Astrocyte (in vitro differentiated cells and primary cell): ENCODE measurements at regions not wholly inside any gene's neighbourhood (a gene's known extent, or its start where the extent isn't known, plus 50 kb on each side); places are given as distances from the start of the nearest gene placed in this dataset.
A peak's percentile ranks its signal among the peaks of the same experiment; 100 is the strongest.

Source experiments
- DNase-seq: peaks from one replicate; pipeline ENCODE4 v3.0.0-alpha.2; 2010; ENCODE audit warnings: low read depth
- FAIRE-seq: peaks from 2 replicates; lab custom pipeline; 2011; peaks lifted over from hg19 to GRCh38; lab: Jason Lieb, UNC
- H2AFZ ChIP-seq: 2 replicates; pipeline ENCODE4 v1.6.0; 2012; ENCODE audit warnings: low read depth, low read length, inconsistent platforms
- H3K27ac ChIP-seq: 2 replicates; pipeline ENCODE4 v1.5.1; 2011; ENCODE audit warnings: low read depth, low read length, inconsistent platforms
- H3K27me3 ChIP-seq: 2 replicates; pipeline ENCODE4 v1.6.0; 2011; ENCODE audit warnings: low read length, inconsistent platforms; ENCODE audit not compliant: insufficient read depth
- H3K36me3 ChIP-seq: 2 replicates; pipeline ENCODE4 v1.5.1; 2011; ENCODE audit warnings: low read length, inconsistent platforms; ENCODE audit not compliant: insufficient read depth
- H3K4me1 ChIP-seq: 2 replicates; pipeline ENCODE4 v1.5.1; 2011; ENCODE audit warnings: low read length, inconsistent platforms; ENCODE audit not compliant: insufficient read depth
- H3K4me2 ChIP-seq: 2 replicates; pipeline ENCODE4 v1.6.0; 2012; ENCODE audit warnings: low read length, inconsistent platforms
- H3K4me3 ChIP-seq: 2 replicates; pipeline ENCODE4 v1.5.1; 2011; ENCODE audit warnings: low read depth, mild to moderate bottlenecking, low read length, inconsistent platforms; ENCODE audit not compliant: insufficient read depth
- H3K79me2 ChIP-seq: 2 replicates; pipeline ENCODE4 v1.6.0; 2012; ENCODE audit warnings: mild to moderate bottlenecking, low read length, inconsistent platforms; ENCODE audit not compliant: insufficient read depth
- H3K9ac ChIP-seq: 2 replicates; pipeline ENCODE4 v1.6.0; 2012; ENCODE audit warnings: mild to moderate bottlenecking, low read length, inconsistent platforms
- H3K9me3 ChIP-seq: 2 replicates; pipeline ENCODE4 v1.5.1; 2012; ENCODE audit warnings: low read depth, mild to moderate bottlenecking, low read length, inconsistent platforms; ENCODE audit not compliant: insufficient read depth
- H4K20me1 ChIP-seq: 2 replicates; pipeline ENCODE4 v1.6.0; 2012; ENCODE audit warnings: low read length, inconsistent platforms; ENCODE audit not compliant: insufficient read depth
- H3K27ac Mint-ChIP-seq: one replicate; pipeline ENCODE4 v1.8.0; 2021; ENCODE audit warnings: mild to moderate bottlenecking, mixed read lengths; ENCODE audit not compliant: unreplicated experiment
- H3K27me3 Mint-ChIP-seq: one replicate; pipeline ENCODE4 v1.8.0; 2021; ENCODE audit warnings: low read depth, mixed read lengths; ENCODE audit not compliant: unreplicated experiment
- H3K36me3 Mint-ChIP-seq: one replicate; pipeline ENCODE4 v1.8.0; 2021; ENCODE audit warnings: low read depth, mixed read lengths; ENCODE audit not compliant: unreplicated experiment
- H3K4me1 Mint-ChIP-seq: one replicate; pipeline ENCODE4 v1.8.0; 2021; ENCODE audit warnings: low read depth, mixed read lengths; ENCODE audit not compliant: unreplicated experiment
- H3K4me3 Mint-ChIP-seq: one replicate; pipeline ENCODE4 v1.8.0; 2021; ENCODE audit warnings: mild to moderate bottlenecking, moderate library complexity, mixed read lengths; ENCODE audit not compliant: unreplicated experiment
- H3K9me3 Mint-ChIP-seq: one replicate; pipeline ENCODE4 v1.8.0; 2021; ENCODE audit warnings: mild to moderate bottlenecking, mixed read lengths; ENCODE audit not compliant: unreplicated experiment
- CTCF ChIP-seq: IDR thresholded peaks from 2 replicates; pipeline ENCODE4 v1.5.1; 2011; ENCODE audit warnings: low read depth, mild to moderate bottlenecking, inconsistent platforms, low read length, moderate library complexity; ENCODE audit not compliant: insufficient read depth
- EZH2 ChIP-seq: IDR thresholded peaks from 2 replicates; pipeline ENCODE4 v1.6.1; 2012; ENCODE audit warnings: mild to moderate bottlenecking, low read length, inconsistent platforms; ENCODE audit not compliant: insufficient read depth

GRCh38 chr6:4658486-4658885 lies 117.7 kb upstream of the CDYL start:
- H3K9me3 Mint-ChIP-seq: peaks cover 3% of the 10 kb centered on the region
- Histone ChIP-seq H3K9me3 (peaks cover 2% of the 10 kb centered on the region), H3K27ac (no peak overlapping the region), H3K4me2 (no peak overlapping the region), H3K4me1 (no peaks in the 10 kb centered on the region), H3K4me3 (no peak overlapping the region), H3K79me2 (no peaks in the 10 kb centered on the region), H3K9ac (no peak overlapping the region), H2AFZ (no peak overlapping the region), H4K20me1 (no peaks in the 10 kb centered on the region), H3K36me3 (no peaks in the 10 kb centered on the region), H3K27me3 (no peaks in the 10 kb centered on the region)
- H3K36me3 Mint-ChIP-seq: no peaks in the 10 kb centered on the region
- no peak for DNase-seq
- FAIRE-seq: no peak
- peaks cover 14% of the 10 kb centered on the region for H3K4me1 Mint-ChIP-seq
- TF ChIP-seq EZH2 (no peak), CTCF (no peak)
- H3K27ac Mint-ChIP-seq: no peak overlapping the region
- peak overlapping the region; percentile 47 for H3K4me3 Mint-ChIP-seq
- no peaks in the 10 kb centered on the region for H3K27me3 Mint-ChIP-seq

GRCh38 chr6:4656106-4656505 lies 120.1 kb upstream of the CDYL start:
- no peak overlapping the region for H3K4me3 Mint-ChIP-seq
- Histone ChIP-seq H3K27ac (no peak overlapping the region), H3K79me2 (no peaks in the 10 kb centered on the region), H3K4me3 (no peak overlapping the region), H3K4me1 (no peaks in the 10 kb centered on the region), H3K27me3 (no peaks in the 10 kb centered on the region), H4K20me1 (no peaks in the 10 kb centered on the region), H2AFZ (no peak overlapping the region), H3K9me3 (peaks cover 2% of the 10 kb centered on the region), H3K36me3 (no peaks in the 10 kb centered on the region), H3K4me2 (no peak overlapping the region), H3K9ac (no peak overlapping the region)
- H3K27me3 Mint-ChIP-seq: no peaks in the 10 kb centered on the region
- TF ChIP-seq EZH2 (no peak), CTCF (no peak)
- no peak overlapping the region for H3K27ac Mint-ChIP-seq
- H3K4me1 Mint-ChIP-seq: peaks cover 6% of the 10 kb centered on the region
- H3K36me3 Mint-ChIP-seq: no peaks in the 10 kb centered on the region
- no peak for FAIRE-seq
- no peak for DNase-seq
- peaks cover 4% of the 10 kb centered on the region for H3K9me3 Mint-ChIP-seq

GRCh38 chr6:4655196-4656025 lies 120.8 kb upstream of the CDYL start:
- Histone ChIP-seq H3K4me2 (no peak overlapping the region), H2AFZ (no peak overlapping the region), H3K4me1 (no peaks in the 10 kb centered on the region), H3K9me3 (peaks cover 2% of the 10 kb centered on the region), H3K27ac (no peak overlapping the region), H3K9ac (no peak overlapping the region), H3K79me2 (no peaks in the 10 kb centered on the region), H3K27me3 (no peaks in the 10 kb centered on the region), H3K36me3 (no peaks in the 10 kb centered on the region), H4K20me1 (no peaks in the 10 kb centered on the region), H3K4me3 (no peak overlapping the region)
- DNase-seq: no peak
- Mint-ChIP-seq H3K36me3 (no peaks in the 10 kb centered on the region), H3K4me1 (peaks cover 6% of the 10 kb centered on the region), H3K4me3 (no peak overlapping the region), H3K27me3 (no peaks in the 10 kb centered on the region), H3K27ac (no peak overlapping the region), H3K9me3 (peaks cover 4% of the 10 kb centered on the region)
- no peak for FAIRE-seq
- TF ChIP-seq CTCF: no peak
- no peak for TF ChIP-seq EZH2
